ENCODE measurements at regions not wholly inside any gene's neighbourhood (a gene's known extent, or its start where the extent isn't known, plus 50 kb on each side); places are given as distances from the start of the nearest gene placed in this dataset.

- H3K79me2 ChIP-seq (ENCODE audit: control insufficient read depth, low read length) = no peaks in the 10 kb centered on the region
- H3K9me3 ChIP-seq (ENCODE audit: control insufficient read depth, insufficient read depth, low read length) = no peaks in the 10 kb centered on the region
- H4K20me1 ChIP-seq (ENCODE audit: control insufficient read depth, insufficient read depth, low read depth, low read length) = no peaks in the 10 kb centered on the region
- no peaks in the 10 kb centered on the region for H3K27me3 ChIP-seq (ENCODE audit: control insufficient read depth, low read length)
- TF ChIP-seq, protein P1, sequence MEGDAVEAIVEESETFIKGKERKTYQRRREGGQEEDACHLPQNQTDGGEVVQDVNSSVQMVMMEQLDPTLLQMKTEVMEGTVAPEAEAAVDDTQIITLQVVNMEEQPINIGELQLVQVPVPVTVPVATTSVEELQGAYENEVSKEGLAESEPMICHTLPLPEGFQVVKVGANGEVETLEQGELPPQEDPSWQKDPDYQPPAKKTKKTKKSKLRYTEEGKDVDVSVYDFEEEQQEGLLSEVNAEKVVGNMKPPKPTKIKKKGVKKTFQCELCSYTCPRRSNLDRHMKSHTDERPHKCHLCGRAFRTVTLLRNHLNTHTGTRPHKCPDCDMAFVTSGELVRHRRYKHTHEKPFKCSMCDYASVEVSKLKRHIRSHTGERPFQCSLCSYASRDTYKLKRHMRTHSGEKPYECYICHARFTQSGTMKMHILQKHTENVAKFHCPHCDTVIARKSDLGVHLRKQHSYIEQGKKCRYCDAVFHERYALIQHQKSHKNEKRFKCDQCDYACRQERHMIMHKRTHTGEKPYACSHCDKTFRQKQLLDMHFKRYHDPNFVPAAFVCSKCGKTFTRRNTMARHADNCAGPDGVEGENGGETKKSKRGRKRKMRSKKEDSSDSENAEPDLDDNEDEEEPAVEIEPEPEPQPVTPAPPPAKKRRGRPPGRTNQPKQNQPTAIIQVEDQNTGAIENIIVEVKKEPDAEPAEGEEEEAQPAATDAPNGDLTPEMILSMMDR (IDR thresholded peaks at IDR 0.05; ENCODE audit: low read depth, low read length, poor library complexity, severe bottlenecking) = no peak
- TF ChIP-seq EZH2phosphoT487 (IDR thresholded peaks at IDR 0.05; ENCODE audit: borderline replicate concordance, low read length) = no peak
- no peak overlapping the region for H3K27ac ChIP-seq (ENCODE audit: low read depth, low read length)
- H3K4me1 ChIP-seq (ENCODE audit: control insufficient read depth, low read length) = no peaks in the 10 kb centered on the region
- H3K4me3 ChIP-seq (ENCODE audit: low read length) = no peak overlapping the region
- no peak overlapping the region for H3K4me2 ChIP-seq (ENCODE audit: low read length)
- no peaks in the 10 kb centered on the region for H3K36me3 ChIP-seq (ENCODE audit: control insufficient read depth, low read length)
- no peaks in the 10 kb centered on the region for H3F3A ChIP-seq (ENCODE audit: control insufficient read depth, insufficient read depth)
- H3K9me2 ChIP-seq (replicated peaks; ENCODE audit: control insufficient read depth, low read length) = no peaks in the 10 kb centered on the region
Measured at GRCh38 chr20:39898467-39898852, 790.6 kb downstream of the MAFB start.

GRCh38 chr20:39897781-39898466, 791.1 kb downstream of the MAFB start:
- no peak overlapping the region for H3K4me3 ChIP-seq (ENCODE audit: low read length)
- H3K27ac ChIP-seq (ENCODE audit: low read depth, low read length) = no peak overlapping the region
- H3K79me2 ChIP-seq (ENCODE audit: control insufficient read depth, low read length) = no peaks in the 10 kb centered on the region
- TF ChIP-seq EZH2phosphoT487 (IDR thresholded peaks at IDR 0.05; ENCODE audit: borderline replicate concordance, low read length) = no peak
- TF ChIP-seq, protein P1 (IDR thresholded peaks at IDR 0.05; ENCODE audit: low read depth, low read length, poor library complexity, severe bottlenecking) = no peak
- H3K4me2 ChIP-seq (ENCODE audit: low read length) = no peak overlapping the region
- no peaks in the 10 kb centered on the region for H3K9me3 ChIP-seq (ENCODE audit: control insufficient read depth, insufficient read depth, low read length)
- H3K27me3 ChIP-seq (ENCODE audit: control insufficient read depth, low read length) = no peaks in the 10 kb centered on the region
- H3K9me2 ChIP-seq (replicated peaks; ENCODE audit: control insufficient read depth, low read length) = no peaks in the 10 kb centered on the region
- no peaks in the 10 kb centered on the region for H4K20me1 ChIP-seq (ENCODE audit: control insufficient read depth, insufficient read depth, low read depth, low read length)
- no peaks in the 10 kb centered on the region for H3F3A ChIP-seq (ENCODE audit: control insufficient read depth, insufficient read depth)
- no peaks in the 10 kb centered on the region for H3K4me1 ChIP-seq (ENCODE audit: control insufficient read depth, low read length)
- no peaks in the 10 kb centered on the region for H3K36me3 ChIP-seq (ENCODE audit: control insufficient read depth, low read length)

DNA sequence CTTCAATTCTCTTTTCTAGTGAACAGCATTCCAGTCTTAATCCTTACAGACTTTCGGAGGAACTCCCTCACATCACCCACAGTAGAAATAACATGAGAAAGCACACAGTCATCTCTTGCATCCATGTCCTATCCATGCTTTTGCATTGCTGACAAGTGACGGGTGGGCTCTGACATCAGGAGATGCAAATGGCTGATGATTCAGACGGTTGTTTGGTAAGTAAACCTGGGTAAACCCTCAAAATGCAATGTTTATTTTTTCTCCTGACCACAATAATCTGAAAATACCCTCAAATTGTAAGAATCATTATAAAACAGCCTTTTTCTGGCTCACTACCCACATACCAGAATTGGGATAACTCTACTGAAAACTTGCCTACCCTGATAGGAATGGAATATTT, 792.0 kb downstream of the MAFB start:
- H3K4me1 ChIP-seq (ENCODE audit: control insufficient read depth, low read length) = no peaks in the 10 kb centered on the region
- H3K4me2 ChIP-seq (ENCODE audit: low read length) = no peak overlapping the region
- TF ChIP-seq, protein P1 (IDR thresholded peaks at IDR 0.05; ENCODE audit: low read depth, low read length, poor library complexity, severe bottlenecking) = no peak
- TF ChIP-seq EZH2phosphoT487 (IDR thresholded peaks at IDR 0.05; ENCODE audit: borderline replicate concordance, low read length) = no peak
- H3F3A ChIP-seq (ENCODE audit: control insufficient read depth, insufficient read depth) = no peaks in the 10 kb centered on the region
- H3K27me3 ChIP-seq (ENCODE audit: control insufficient read depth, low read length) = no peaks in the 10 kb centered on the region
- no peaks in the 10 kb centered on the region for H4K20me1 ChIP-seq (ENCODE audit: control insufficient read depth, insufficient read depth, low read depth, low read length)
- H3K9me3 ChIP-seq (ENCODE audit: control insufficient read depth, insufficient read depth, low read length) = no peaks in the 10 kb centered on the region
- no peaks in the 10 kb centered on the region for H3K79me2 ChIP-seq (ENCODE audit: control insufficient read depth, low read length)
- H3K4me3 ChIP-seq (ENCODE audit: low read length) = no peak overlapping the region
- no peaks in the 10 kb centered on the region for H3K36me3 ChIP-seq (ENCODE audit: control insufficient read depth, low read length)
- H3K9me2 ChIP-seq (replicated peaks; ENCODE audit: control insufficient read depth, low read length) = no peaks in the 10 kb centered on the region
- no peak overlapping the region for H3K27ac ChIP-seq (ENCODE audit: low read depth, low read length)

Measured in DOHH2 (cell line).